SH-SY5Y (cell line): ENCODE measurements at regions not wholly inside any gene's neighbourhood (a gene's known extent, or its start where the extent isn't known, plus 50 kb on each side); places are given as distances from the start of the nearest gene placed in this dataset.

Source experiments
- GATA2 ChIP-seq: IDR thresholded peaks from 2 replicates; pipeline ENCODE4 v1.6.1; 2011; ENCODE audit warnings: mild to moderate bottlenecking, low read depth, low read length
- GATA3 ChIP-seq: IDR thresholded peaks from 2 replicates; pipeline ENCODE4 v1.6.1; 2011; ENCODE audit warnings: low read depth, mild to moderate bottlenecking, low read length, moderate library complexity

- TF ChIP-seq GATA2 (no peak), GATA3 (no peak)
Measured at GRCh38 chr12:84772281-84772680, 140.3 kb downstream of the SLC6A15 start.
